H1 (cell line): ENCODE measurements at regions not wholly inside any gene's neighbourhood (a gene's known extent, or its start where the extent isn't known, plus 50 kb on each side); places are given as distances from the start of the nearest gene placed in this dataset.

Experiments
- CTCF ChIA-PET: fragments of 300-600 bp; sonication (Branson Sonifier 250); formaldehyde crosslinking; loops from one replicate; lab custom pipeline; 2021; ENCODE audit not compliant: partially characterized antibody; lab: Charles Lee
- POLR2A ChIA-PET: fragments of 300-600 bp; sonication (Branson Sonifier 250); formaldehyde crosslinking; loops from one replicate; lab custom pipeline; 2021; ENCODE audit warnings: inconsistent platforms; ENCODE audit not compliant: partially characterized antibody; lab: Charles Lee
- DNase-seq, 2 experiments: peaks; one replicate each; pipeline versions ENCODE4 v3.0.0 to v3.0.0-alpha.2; 2010 to 2022; ENCODE audit warnings: low spot score in 2 of 2, low read depth in 1 of 2, mixed read lengths in 1 of 2
- FAIRE-seq: peaks from 2 replicates; lab custom pipeline; 2011; peaks lifted over from hg19 to GRCh38; lab: Jason Lieb, UNC
- H2AFZ ChIP-seq: 2 replicates; pipeline ENCODE4 v1.8.1; 2012; ENCODE audit warnings: low read length, inconsistent platforms
- H2AK5ac ChIP-seq: 2 replicates; pipeline ENCODE4 v1.6.1; 2013; ENCODE audit warnings: low read depth, low read length
- H2BK120ac ChIP-seq: replicated peaks from 2 replicates; pipeline ENCODE3; 2013; ENCODE audit warnings: low read depth, low read length, inconsistent platforms
- H2BK12ac ChIP-seq: 2 replicates; pipeline ENCODE4 v1.6.1; 2013; ENCODE audit warnings: low read depth, low read length
- H2BK15ac ChIP-seq: 2 replicates; pipeline ENCODE4 v1.6.1; 2013; ENCODE audit warnings: low read length
- H2BK20ac ChIP-seq: 2 replicates; pipeline ENCODE4 v1.6.1; 2013; ENCODE audit warnings: low read length
- H2BK5ac ChIP-seq: 2 replicates; pipeline ENCODE4 v1.6.1; 2013; ENCODE audit warnings: low read depth, low read length
- H3K14ac ChIP-seq: 2 replicates; pipeline ENCODE4 v1.6.1; 2013; ENCODE audit warnings: inconsistent platforms; ENCODE audit not compliant: insufficient read length
- H3K18ac ChIP-seq: 2 replicates; pipeline ENCODE4 v1.6.1; 2013; ENCODE audit warnings: low read length; ENCODE audit errors: extremely low read depth
- H3K23ac ChIP-seq: 2 replicates; pipeline ENCODE4 v1.6.1; 2013; ENCODE audit warnings: inconsistent platforms; ENCODE audit not compliant: insufficient read length
- H3K23me2 ChIP-seq: 2 replicates; pipeline ENCODE4 v1.6.1; 2013; ENCODE audit warnings: low read depth, low read length
- H3K27ac ChIP-seq: 2 replicates; pipeline ENCODE4 v1.6.1; 2011; ENCODE audit warnings: low read depth, low read length, inconsistent platforms
- H3K27me3 ChIP-seq, 4 experiments: replicated peaks in 1 of 4; 1 replicate in 1 of 4; 2 replicates in 3 of 4; pipeline versions ENCODE4 v1.6.1 to v1.8.1; 2011 to 2013; ENCODE audit warnings: low read length in 3 of 4, mild to moderate bottlenecking in 3 of 4, inconsistent platforms in 2 of 4, mixed read lengths in 2 of 4, moderate library complexity in 1 of 4; ENCODE audit not compliant: control insufficient read depth in 3 of 4, insufficient read depth in 3 of 4; ENCODE audit errors: extremely low read depth in 1 of 4
- H3K36me3 ChIP-seq, 4 experiments: 2 replicates each; pipeline versions ENCODE4 v1.6.1 to v1.8.1; 2011 to 2013; ENCODE audit warnings: mild to moderate bottlenecking in 4 of 4, low read length in 3 of 4, moderate library complexity in 2 of 4, control low read depth in 1 of 4, inconsistent platforms in 1 of 4; ENCODE audit not compliant: insufficient read depth in 4 of 4, control insufficient read depth in 2 of 4
- H3K4ac ChIP-seq: replicated peaks from 2 replicates; pipeline ENCODE3; 2013; ENCODE audit warnings: low read length, low read depth, mixed read lengths, inconsistent platforms; ENCODE audit not compliant: insufficient read length
- H3K4me1 ChIP-seq, 4 experiments: replicated peaks in 1 of 4; 1 replicate in 1 of 4; 2 replicates in 3 of 4; pipeline versions ENCODE4 v1.6.1 to v1.8.1; 2011 to 2013; ENCODE audit warnings: low read length in 3 of 4, inconsistent platforms in 2 of 4, mixed read lengths in 1 of 4; ENCODE audit not compliant: insufficient read depth in 4 of 4, control insufficient read depth in 3 of 4
- H3K4me2 ChIP-seq, 2 experiments: 2 replicates each; pipeline versions ENCODE4 v1.6.1 to v1.8.1; 2011 to 2013; ENCODE audit warnings: low read depth in 2 of 2, low read length in 2 of 2, control low read depth in 1 of 2, inconsistent platforms in 1 of 2, mild to moderate bottlenecking in 1 of 2; ENCODE audit not compliant: insufficient read depth in 1 of 2
- H3K4me3 ChIP-seq, 4 experiments: fragments of 200-600, 300-600 bp in 1 of 4; sonication (generic), shearing (Covaris generic), sonication (Bioruptor Twin) in 1 of 4; 2 replicates each; pipeline versions ENCODE4 v1.5.1 to v1.8.1; 2011 to 2016; ENCODE audit warnings: low read length in 4 of 4, low read depth in 3 of 4, control low read depth in 2 of 4, inconsistent platforms in 2 of 4, mild to moderate bottlenecking in 2 of 4, mixed read lengths in 1 of 4, moderate library complexity in 1 of 4; ENCODE audit not compliant: insufficient read depth in 2 of 4; ENCODE audit errors: extremely low read depth in 1 of 4
- H3K56ac ChIP-seq: replicated peaks from 2 replicates; pipeline ENCODE3; 2013; ENCODE audit warnings: low read depth, mild to moderate bottlenecking, mixed read lengths, low read length, inconsistent platforms; ENCODE audit not compliant: insufficient read length
- H3K79me1 ChIP-seq: 2 replicates; pipeline ENCODE4 v1.6.1; 2013; ENCODE audit warnings: low read depth, low read length, control low read depth
- H3K79me2 ChIP-seq, 2 experiments: 2 replicates each; pipeline versions ENCODE4 v1.6.1 to v1.8.1; 2012 to 2013; ENCODE audit warnings: low read length in 2 of 2, mild to moderate bottlenecking in 2 of 2, inconsistent platforms in 1 of 2; ENCODE audit not compliant: insufficient read depth in 2 of 2, control insufficient read depth in 1 of 2
- H3K9ac ChIP-seq, 4 experiments: replicated peaks in 1 of 4; 1 replicate in 1 of 4; 2 replicates in 3 of 4; pipeline versions ENCODE4 v1.6.1 to v1.8.1; 2011 to 2013; ENCODE audit warnings: low read depth in 3 of 4, low read length in 3 of 4, control low read depth in 2 of 4, mild to moderate bottlenecking in 2 of 4, moderate library complexity in 2 of 4, inconsistent platforms in 1 of 4; ENCODE audit errors: extremely low read depth in 1 of 4
- H3K9me3 ChIP-seq, 2 experiments: 2 replicates each; pipeline versions ENCODE4 v1.6.1 to v1.8.1; 2012 to 2013; ENCODE audit warnings: mild to moderate bottlenecking in 2 of 2, moderate library complexity in 2 of 2, control low read depth in 1 of 2, inconsistent platforms in 1 of 2, low read depth in 1 of 2, low read length in 1 of 2, mixed read lengths in 1 of 2; ENCODE audit not compliant: insufficient read depth in 2 of 2
- H4K20me1 ChIP-seq, 2 experiments: replicated peaks in 1 of 2; 2 replicates each; pipeline versions ENCODE3 to v1.8.1; 2011 to 2013; ENCODE audit warnings: inconsistent platforms in 2 of 2, low read length in 2 of 2, mild to moderate bottlenecking in 1 of 2; ENCODE audit not compliant: insufficient read depth in 2 of 2, control insufficient read depth in 1 of 2
- H4K5ac ChIP-seq: 2 replicates; pipeline ENCODE4 v1.6.1; 2013; ENCODE audit warnings: low read length, low read depth, mixed read lengths, inconsistent platforms; ENCODE audit not compliant: insufficient read length
- H4K8ac ChIP-seq: 2 replicates; pipeline ENCODE4 v1.8.0; 2013; ENCODE audit warnings: mild to moderate bottlenecking, moderate library complexity, low read length, inconsistent platforms; ENCODE audit not compliant: insufficient read depth; ENCODE audit errors: extremely low read depth
- H4K91ac ChIP-seq: replicated peaks from 2 replicates; pipeline ENCODE3; 2013; ENCODE audit warnings: low read length, mixed read lengths, inconsistent platforms; ENCODE audit not compliant: insufficient read length
- NANOG ChIP-seq: IDR thresholded peaks from 2 replicates; pipeline ENCODE4 v1.6.1; 2011; ENCODE audit warnings: low read length, low read depth, mild to moderate bottlenecking, inconsistent platforms; ENCODE audit not compliant: insufficient read depth, poor library complexity, severe bottlenecking
- SIX5 ChIP-seq: IDR thresholded peaks from 2 replicates; pipeline ENCODE4 v1.6.1; 2011; ENCODE audit warnings: mild to moderate bottlenecking, low read depth, low read length
- SP4 ChIP-seq: IDR thresholded peaks from 2 replicates; pipeline ENCODE4 v1.6.1; 2012; ENCODE audit warnings: low read length, inconsistent platforms
- TBP ChIP-seq: IDR thresholded peaks from 2 replicates; pipeline ENCODE4 v1.6.1; 2011; ENCODE audit warnings: low read depth, low read length, improper control_type of control experiment
- WGBS, 2 experiments: shearing (Covaris generic) in 1 of 2; methylation state at CpG; one replicate each; pipeline versions ENCODE4 v1.1.6 to v1.1.7; 2013 to 2015; ENCODE audit warnings: low lambda C conversion rate in 2 of 2, mixed read lengths in 2 of 2, inconsistent platforms in 1 of 2, low coverage in 1 of 2, missing lambda C conversion rate in 1 of 2; ENCODE audit not compliant: insufficient replicate concordance in 2 of 2, insufficient coverage in 1 of 2, insufficient read length in 1 of 2; ENCODE audit errors: extremely low coverage in 1 of 2, missing lambda C conversion rate in 1 of 2; 5-methylcytosine and 5-hydroxymethylcytosine counted together

DNA sequence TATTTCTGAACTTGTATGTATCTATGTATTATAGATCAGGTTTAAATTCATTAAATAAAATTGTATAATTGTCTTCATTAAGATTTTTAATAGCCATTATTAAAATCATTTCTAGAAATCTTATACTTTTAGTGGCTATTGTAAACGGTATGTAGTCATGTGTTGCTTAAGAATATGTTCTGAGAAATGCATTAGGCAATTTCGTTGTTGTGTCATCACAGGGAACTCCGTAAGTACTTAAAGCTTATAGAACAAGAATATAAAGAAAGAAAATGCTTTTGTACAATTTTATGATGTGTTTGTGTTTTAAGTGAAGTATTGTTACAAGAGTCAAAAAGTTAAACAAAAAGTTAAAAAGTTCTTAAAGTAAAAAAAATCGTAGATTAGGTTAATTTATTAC, 765.8 kb downstream of the METTL4 start:
- H3K27ac ChIP-seq: no peak overlapping the region
- H3K23me2 ChIP-seq: no peaks in the 10 kb centered on the region
- no peak overlapping the region for H4K8ac ChIP-seq
- no peak overlapping the region for H2BK12ac ChIP-seq
- H3K4me1 ChIP-seq: no peaks in the 10 kb centered on the region
- H3K9me3 ChIP-seq: no peaks in the 10 kb centered on the region
- H3K14ac ChIP-seq: no peak overlapping the region
- no peak for FAIRE-seq
- no peak overlapping the region for H2BK15ac ChIP-seq
- ChIA-PET CTCF (interaction anchor here (2.0 kb wide), 1 partner anchor 8 kb away, joined by 8 read pairs; no protein-coding TSS in a partner anchor), POLR2A (no interaction called here)
- no peak overlapping the region for H3K56ac ChIP-seq
- no peak overlapping the region for H4K5ac ChIP-seq
- H3K27me3 ChIP-seq: no peaks in the 10 kb centered on the region
- H2BK120ac ChIP-seq: no peak overlapping the region
- TF ChIP-seq NANOG (no peak), SP4 (no peak), TBP (no peak), SIX5 (no peak)
- DNase-seq: no peak
- H3K23ac ChIP-seq: no peak overlapping the region
- 89% methylated on average over 4 of the region's 4 CpGs; no CpG with 5 or more reads in 1 of the 2 experiments for WGBS, 2 experiments
- no peak overlapping the region for H2AK5ac ChIP-seq
- no peak overlapping the region for H2BK20ac ChIP-seq
- no peaks in the 10 kb centered on the region for H3K36me3 ChIP-seq
- H2BK5ac ChIP-seq: no peak overlapping the region
- H3K4me2 ChIP-seq: no peak overlapping the region
- no peak overlapping the region for H2AFZ ChIP-seq
- no peaks in the 10 kb centered on the region for H4K20me1 ChIP-seq
- no peak overlapping the region for H3K4ac ChIP-seq
- H4K91ac ChIP-seq: no peak overlapping the region
- H3K4me3 ChIP-seq: no peak overlapping the region
- H3K79me2 ChIP-seq: no peaks in the 10 kb centered on the region
- H3K79me1 ChIP-seq: no peaks in the 10 kb centered on the region
- no peak overlapping the region for H3K9ac ChIP-seq
- no peak overlapping the region for H3K18ac ChIP-seq
